HepG2 (cell line): ENCODE measurements at regions not wholly inside any gene's neighbourhood (a gene's known extent, or its start where the extent isn't known, plus 50 kb on each side); places are given as distances from the start of the nearest gene placed in this dataset.

ENCODE experiments used
- ATAC-seq: fragments of 200-7000 bp; cut with Tn5 transposase; 3 replicates; pipeline ENCODE4 v1.9.1; 2020; ENCODE audit warnings: mild to moderate bottlenecking, moderate library complexity
- BruUV-seq: library from RNA; stranded (reverse); fragments of 400-500 nt; replicated peaks from 2 replicates; lab custom pipeline; 2021; lab: Mats Ljungman, UMichigan
- CTCF ChIA-PET: fragments of 300-600 bp; formaldehyde crosslinking; extraction: SDS; loops from one replicate; lab custom pipeline; 2021; ENCODE audit warnings: low total read pairs, inconsistent platforms, low intra/inter-chr PET ratio; lab: Yijun Ruan, JAX
- POLR2A ChIA-PET: fragments of 350-600 bp; sonication (Branson Sonifier 250); formaldehyde crosslinking; loops from one replicate; lab custom pipeline; 2020; ENCODE audit warnings: antibody characterized with exemption, inconsistent platforms; lab: Yijun Ruan, JAX
- DNase-seq: peaks from one replicate; pipeline ENCODE4 v3.0.0-alpha.2; 2015; ENCODE audit warnings: low spot score
- FAIRE-seq: peaks from 3 replicates; lab custom pipeline; 2011; peaks lifted over from hg19 to GRCh38; lab: Jason Lieb, UNC
- H2AFZ ChIP-seq: one replicate; pipeline ENCODE4 v1.6.1; 2011; ENCODE audit warnings: low read length, inconsistent platforms
- H3K27ac ChIP-seq: fragments of 300-600 bp; 3 replicates; pipeline ENCODE4 v1.8.0; 2011; ENCODE audit warnings: mixed run types, mild to moderate bottlenecking, mixed read lengths, low read length, inconsistent platforms; ENCODE audit not compliant: insufficient read depth; ENCODE audit errors: extremely low read length
- H3K27me3 ChIP-seq, 2 experiments: fragments of 200-600 bp in 1 of 2; 2 replicates in 1 of 2; 3 replicates in 1 of 2; pipeline versions ENCODE4 v1.6.0 to v1.8.0; 2011; ENCODE audit warnings: low read length in 2 of 2, mild to moderate bottlenecking in 2 of 2, moderate library complexity in 2 of 2, inconsistent platforms in 1 of 2; ENCODE audit not compliant: insufficient read depth in 2 of 2, control insufficient read depth in 1 of 2
- H3K36me3 ChIP-seq, 2 experiments: fragments of 200-600 bp in 1 of 2; replicated peaks in 1 of 2; 2 replicates in 1 of 2; 3 replicates in 1 of 2; pipeline versions ENCODE4 v1.5.1 to v1.8.0; 2011; ENCODE audit warnings: low read length in 2 of 2, inconsistent platforms in 1 of 2; ENCODE audit not compliant: insufficient read depth in 2 of 2, control insufficient read depth in 1 of 2
- H3K4me1 ChIP-seq: 2 replicates; pipeline ENCODE4 v1.5.1; 2012; ENCODE audit warnings: low read length, inconsistent platforms; ENCODE audit not compliant: insufficient read depth
- H3K4me2 ChIP-seq: 2 replicates; pipeline ENCODE4 v1.6.0; 2011; ENCODE audit warnings: low read depth, low read length, inconsistent platforms
- H3K4me3 ChIP-seq, 3 experiments: fragments of 200-600 bp in 1 of 3; sonication (generic), shearing (Covaris generic) in 1 of 3; replicated peaks in 1 of 3; 2 replicates each; pipeline ENCODE4 v1.5.1; 2011 to 2016; ENCODE audit warnings: low read length in 3 of 3, inconsistent platforms in 2 of 3, low read depth in 2 of 3, mild to moderate bottlenecking in 2 of 3, control low read depth in 1 of 3, mixed read lengths in 1 of 3; ENCODE audit not compliant: insufficient read depth in 1 of 3
- H3K79me2 ChIP-seq: one replicate; pipeline ENCODE4 v1.6.1; 2011; ENCODE audit warnings: low read length, inconsistent platforms; ENCODE audit not compliant: insufficient read depth
- H3K9ac ChIP-seq: 2 replicates; pipeline ENCODE4 v1.6.0; 2011; ENCODE audit warnings: mild to moderate bottlenecking, low read depth, low read length, inconsistent platforms; ENCODE audit not compliant: insufficient read depth
- H3K9me3 ChIP-seq: 2 replicates; pipeline ENCODE4 v1.5.1; 2012; ENCODE audit warnings: mild to moderate bottlenecking, low read length
- H4K20me1 ChIP-seq: 2 replicates; pipeline ENCODE4 v1.6.0; 2011; ENCODE audit warnings: inconsistent platforms, mild to moderate bottlenecking, low read length, moderate library complexity; ENCODE audit not compliant: insufficient read depth
- PATZ1 ChIP-seq: sonication (generic); formaldehyde crosslinking; IDR thresholded peaks from 2 replicates; pipeline ENCODE4 v1.4.0; 2020; ENCODE audit warnings: missing genetic modification reagents
- TAF15 ChIP-seq: fragments of 200-400 bp; formaldehyde crosslinking; IDR thresholded peaks from one replicate; pipeline ENCODE4 v1.6.1; 2018; ENCODE audit warnings: mild to moderate bottlenecking, low read depth, low read length; ENCODE audit not compliant: poor library complexity, severe bottlenecking
- TSC22D2 ChIP-seq: sonication (generic); formaldehyde crosslinking; IDR thresholded peaks from 2 replicates; pipeline ENCODE4 v1.5.1; 2020; ENCODE audit warnings: missing genetic modification reagents, mild to moderate bottlenecking, borderline replicate concordance
- ZNF83 ChIP-seq: sonication (generic); formaldehyde crosslinking; IDR thresholded peaks from 2 replicates; pipeline ENCODE4 v1.4.0; 2020; ENCODE audit warnings: missing genetic modification reagents, mild to moderate bottlenecking, borderline replicate concordance
- WGBS: methylation state at CpG from one replicate; pipeline ENCODE4 v1.1.6; 2017; ENCODE audit warnings: low lambda C conversion rate; 5-methylcytosine and 5-hydroxymethylcytosine counted together
- in situ Hi-C: cut with HindIII; loops from 2 replicates; pipeline ENCODE4 v1.10.0; 2017; ENCODE audit warnings: low pct_unique_long_range_greater_than_20kb; ENCODE audit not compliant: extremely low pct_ligation_motif_present
- intact Hi-C: fragments of 100-400 bp; cut with micrococcal nuclease; formaldehyde crosslinking; loops from one replicate; pipeline ENCODE4 v1.10.0; 2022; ENCODE audit not compliant: unreplicated experiment
- TF ChIP-seq, protein P1 (sequence below): sonication (generic); formaldehyde crosslinking; conservative IDR thresholded peaks from 2 replicates; pipeline ENCODE4 v1.8.0; 2022; ENCODE audit warnings: mild to moderate bottlenecking, moderate library complexity, missing genetic modification reagents

GRCh38 chr18:22626771-22627170 is 209.1 kb upstream of the CTAGE1 start (continued):
- no peak for TF ChIP-seq ZNF83 (CRISPR knock-in tag)
- TF ChIP-seq TAF15: no peak

DNA sequence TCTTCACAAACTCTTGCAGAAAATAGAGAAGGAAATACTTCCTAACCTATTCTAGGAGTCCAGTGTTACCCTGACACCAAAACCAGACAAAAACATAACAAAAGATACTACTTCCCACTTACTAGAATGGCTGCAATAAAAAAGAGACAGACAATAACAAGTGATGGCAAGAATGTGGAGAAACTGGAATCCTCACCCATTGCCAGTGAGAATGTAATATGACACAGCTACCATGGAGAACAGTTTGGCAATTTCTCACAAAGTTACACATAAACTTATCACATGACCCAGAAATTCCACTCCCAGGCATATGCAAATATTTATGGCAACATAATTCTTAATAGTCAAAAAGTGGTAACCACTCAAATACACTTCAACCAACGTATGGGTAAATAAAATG is 209.8 kb upstream of the CTAGE1 start:
- ATAC-seq (no peak), FAIRE-seq (no peak), DNase-seq (no peak)
- Histone ChIP-seq H3K9ac (no peak overlapping the region), H3K27me3 (no peaks in the 10 kb centered on the region), H3K9me3 (no peaks in the 10 kb centered on the region), H3K27ac (no peak overlapping the region), H3K4me2 (no peak overlapping the region), H3K4me1 (no peaks in the 10 kb centered on the region), H3K4me3 (no peak overlapping the region), H3K36me3 (no peaks in the 10 kb centered on the region), H2AFZ (no peak overlapping the region), H3K79me2 (no peaks in the 10 kb centered on the region), H4K20me1 (no peaks in the 10 kb centered on the region)
- BruUV-seq: no TSS peak
- WGBS: 3% methylated on average over 1 of the region's 1 CpG
- no peak for TF ChIP-seq PATZ1 (CRISPR knock-in tag)
- TF ChIP-seq TSC22D2: no peak
- TF ChIP-seq, protein P1, sequence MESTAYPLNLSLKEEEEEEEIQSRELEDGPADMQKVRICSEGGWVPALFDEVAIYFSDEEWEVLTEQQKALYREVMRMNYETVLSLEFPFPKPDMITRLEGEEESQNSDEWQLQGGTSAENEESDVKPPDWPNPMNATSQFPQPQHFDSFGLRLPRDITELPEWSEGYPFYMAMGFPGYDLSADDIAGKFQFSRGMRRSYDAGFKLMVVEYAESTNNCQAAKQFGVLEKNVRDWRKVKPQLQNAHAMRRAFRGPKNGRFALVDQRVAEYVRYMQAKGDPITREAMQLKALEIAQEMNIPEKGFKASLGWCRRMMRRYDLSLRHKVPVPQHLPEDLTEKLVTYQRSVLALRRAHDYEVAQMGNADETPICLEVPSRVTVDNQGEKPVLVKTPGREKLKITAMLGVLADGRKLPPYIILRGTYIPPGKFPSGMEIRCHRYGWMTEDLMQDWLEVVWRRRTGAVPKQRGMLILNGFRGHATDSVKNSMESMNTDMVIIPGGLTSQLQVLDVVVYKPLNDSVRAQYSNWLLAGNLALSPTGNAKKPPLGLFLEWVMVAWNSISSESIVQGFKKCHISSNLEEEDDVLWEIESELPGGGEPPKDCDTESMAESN: no peak
- ChIA-PET POLR2A (no interaction called here), CTCF (no interaction called here)
- in situ Hi-C loops: no loop called here
- intact Hi-C loops: no loop called here
